Mononuclear cell (primary cell): ENCODE measurements at regions not wholly inside any gene's neighbourhood (a gene's known extent, or its start where the extent isn't known, plus 50 kb on each side); places are given as distances from the start of the nearest gene placed in this dataset.

Source experiments
- H3K27me3 ChIP-seq: 2 replicates; pipeline ENCODE4 v1.6.0; 2011; ENCODE audit warnings: low read length, control low read depth; ENCODE audit not compliant: insufficient read depth
- H3K4me1 ChIP-seq: 2 replicates; pipeline ENCODE4 v1.5.1; 2011; ENCODE audit warnings: mild to moderate bottlenecking, low read length, control low read depth; ENCODE audit not compliant: insufficient read depth
- H3K4me3 ChIP-seq: 2 replicates; pipeline ENCODE4 v1.5.1; 2011; ENCODE audit warnings: mild to moderate bottlenecking, low read length, moderate library complexity
- H3K9me3 ChIP-seq: 2 replicates; pipeline ENCODE4 v1.5.1; 2011; ENCODE audit warnings: low read depth, mild to moderate bottlenecking, control low read depth, low read length

- H3K4me3 ChIP-seq = no peak overlapping the region
- H3K9me3 ChIP-seq = no peaks in the 10 kb centered on the region
- H3K4me1 ChIP-seq = peaks cover 14% of the 10 kb centered on the region
- H3K27me3 ChIP-seq = no peaks in the 10 kb centered on the region
Observed at GRCh38 chr12:28802706-28803438, 346.2 kb upstream of the FAR2 start.

- Histone ChIP-seq H3K9me3 (no peaks in the 10 kb centered on the region), H3K4me3 (no peak overlapping the region), H3K27me3 (no peaks in the 10 kb centered on the region), H3K4me1 (no peaks in the 10 kb centered on the region)
Observed at GRCh38 chr12:28807535-28807934, 341.5 kb upstream of the FAR2 start.

GRCh38 chr12:28811457-28811856 is 337.6 kb upstream of the FAR2 start:
- Histone ChIP-seq H3K9me3 (no peaks in the 10 kb centered on the region), H3K27me3 (no peaks in the 10 kb centered on the region), H3K4me1 (no peaks in the 10 kb centered on the region), H3K4me3 (no peak overlapping the region)

- H3K4me1 ChIP-seq = no peaks in the 10 kb centered on the region
- no peak overlapping the region for H3K4me3 ChIP-seq
- no peaks in the 10 kb centered on the region for H3K27me3 ChIP-seq
- no peaks in the 10 kb centered on the region for H3K9me3 ChIP-seq
Observed at GRCh38 chr12:28814246-28814645, 334.8 kb upstream of the FAR2 start.

GRCh38 chr12:28817524-28817923 is 331.6 kb upstream of the FAR2 start:
- H3K4me1 ChIP-seq = no peaks in the 10 kb centered on the region
- no peaks in the 10 kb centered on the region for H3K9me3 ChIP-seq
- H3K4me3 ChIP-seq = no peak overlapping the region
- H3K27me3 ChIP-seq = no peaks in the 10 kb centered on the region

- peaks cover 2% of the 10 kb centered on the region for H3K27me3 ChIP-seq
- no peak overlapping the region for H3K4me3 ChIP-seq
- H3K4me1 ChIP-seq = no peaks in the 10 kb centered on the region
- H3K9me3 ChIP-seq = no peaks in the 10 kb centered on the region
Observed at GRCh38 chr12:28824193-28824846, 324.8 kb upstream of the FAR2 start.

GRCh38 chr12:28824849-28825248 is 324.2 kb upstream of the FAR2 start:
- Histone ChIP-seq H3K4me1 (no peaks in the 10 kb centered on the region), H3K27me3 (peaks cover 2% of the 10 kb centered on the region), H3K4me3 (no peak overlapping the region), H3K9me3 (no peaks in the 10 kb centered on the region)

GRCh38 chr12:28826766-28827165 is 322.3 kb upstream of the FAR2 start:
- H3K4me1 ChIP-seq = no peaks in the 10 kb centered on the region
- H3K9me3 ChIP-seq = no peaks in the 10 kb centered on the region
- H3K27me3 ChIP-seq = peaks cover 2% of the 10 kb centered on the region
- H3K4me3 ChIP-seq = no peak overlapping the region

GRCh38 chr12:28827861-28828260 is 321.2 kb upstream of the FAR2 start:
- no peak overlapping the region for H3K4me3 ChIP-seq
- no peaks in the 10 kb centered on the region for H3K9me3 ChIP-seq
- no peaks in the 10 kb centered on the region for H3K4me1 ChIP-seq
- peaks cover 2% of the 10 kb centered on the region for H3K27me3 ChIP-seq

GRCh38 chr12:28828318-28828717 is 320.8 kb upstream of the FAR2 start:
- no peaks in the 10 kb centered on the region for H3K9me3 ChIP-seq
- H3K27me3 ChIP-seq = peaks cover 2% of the 10 kb centered on the region
- H3K4me3 ChIP-seq = no peak overlapping the region
- no peaks in the 10 kb centered on the region for H3K4me1 ChIP-seq

GRCh38 chr12:28830491-28830890 is 318.6 kb upstream of the FAR2 start:
- no peak overlapping the region for H3K4me3 ChIP-seq
- H3K27me3 ChIP-seq = peaks cover 2% of the 10 kb centered on the region
- H3K4me1 ChIP-seq = no peaks in the 10 kb centered on the region
- H3K9me3 ChIP-seq = no peaks in the 10 kb centered on the region

GRCh38 chr12:28844718-28845117 is 304.4 kb upstream of the FAR2 start:
- Histone ChIP-seq H3K9me3 (no peaks in the 10 kb centered on the region), H3K27me3 (no peaks in the 10 kb centered on the region), H3K4me1 (no peaks in the 10 kb centered on the region), H3K4me3 (no peak overlapping the region)

- Histone ChIP-seq H3K9me3 (no peaks in the 10 kb centered on the region), H3K4me1 (no peaks in the 10 kb centered on the region), H3K4me3 (no peak overlapping the region), H3K27me3 (no peaks in the 10 kb centered on the region)
Observed at GRCh38 chr12:28851781-28852180, 297.3 kb upstream of the FAR2 start.

GRCh38 chr12:28855761-28856310 is 293.2 kb upstream of the FAR2 start:
- H3K4me3 ChIP-seq = no peak overlapping the region
- no peaks in the 10 kb centered on the region for H3K27me3 ChIP-seq
- no peaks in the 10 kb centered on the region for H3K4me1 ChIP-seq
- H3K9me3 ChIP-seq = no peaks in the 10 kb centered on the region

- no peaks in the 10 kb centered on the region for H3K27me3 ChIP-seq
- H3K9me3 ChIP-seq = no peaks in the 10 kb centered on the region
- H3K4me3 ChIP-seq = no peak overlapping the region
- no peaks in the 10 kb centered on the region for H3K4me1 ChIP-seq
Observed at GRCh38 chr12:28857369-28857768, 291.7 kb upstream of the FAR2 start.

- Histone ChIP-seq H3K27me3 (no peaks in the 10 kb centered on the region), H3K9me3 (no peaks in the 10 kb centered on the region), H3K4me3 (no peak overlapping the region), H3K4me1 (no peaks in the 10 kb centered on the region)
Observed at GRCh38 chr12:28859551-28859950, 289.5 kb upstream of the FAR2 start.
